MM.1S (cell line): ENCODE measurements at regions not wholly inside any gene's neighbourhood (a gene's known extent, or its start where the extent isn't known, plus 50 kb on each side); places are given as distances from the start of the nearest gene placed in this dataset.

Experiments
- EZH2 ChIP-seq: fragments of 300-600 bp; sonication (generic); optimal IDR thresholded peaks from 2 replicates; pipeline ENCODE3; 2017; ENCODE audit warnings: low read depth, mild to moderate bottlenecking, antibody characterized with exemption, low read length, mixed read lengths
- EZH2phosphoT487 ChIP-seq: fragments of 300-600 bp; sonication (generic); IDR thresholded peaks from 2 replicates; pipeline ENCODE4 v1.6.1; 2018; ENCODE audit warnings: antibody characterized with exemption, low read length
- TF ChIP-seq, protein P1 (sequence below): fragments of 300-600 bp; sonication (generic); IDR thresholded peaks from 2 replicates; pipeline ENCODE4 v1.5.1; 2016; ENCODE audit warnings: antibody characterized with exemption, low read length, mixed read lengths

DNA sequence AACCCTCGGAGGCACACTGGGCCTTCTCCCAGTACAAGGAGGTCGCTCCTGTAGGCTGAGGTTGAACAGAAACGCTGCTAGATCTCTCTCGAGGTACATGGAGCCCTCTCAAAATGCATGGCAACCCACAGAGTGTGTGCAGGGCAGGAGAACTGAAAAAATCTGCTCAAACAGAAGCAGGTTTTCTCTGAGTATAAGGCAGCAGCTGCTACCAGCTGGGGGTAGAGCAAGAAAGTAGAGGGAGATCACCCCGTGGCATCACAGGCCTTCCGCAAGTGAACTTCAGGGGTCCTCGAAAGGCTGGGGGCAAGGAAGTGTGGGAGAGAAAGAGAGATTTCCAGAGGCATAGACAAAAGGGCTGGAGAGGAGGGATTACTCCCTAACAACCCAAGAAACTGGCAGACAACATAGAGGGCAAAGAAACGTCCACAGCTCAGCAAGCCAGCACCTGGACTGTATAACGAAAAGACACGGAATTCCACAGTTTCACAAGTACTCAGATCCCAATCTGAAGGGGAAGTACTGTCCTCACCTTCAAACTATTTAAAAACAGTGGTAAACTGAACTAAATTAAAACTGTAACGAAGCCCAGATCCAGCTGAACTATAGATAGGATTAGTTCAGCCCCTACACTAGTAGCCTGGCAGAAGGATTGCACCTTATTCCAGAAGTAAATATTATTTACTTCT, 299.2 kb downstream of the IPMK start:
- TF ChIP-seq, protein P1, sequence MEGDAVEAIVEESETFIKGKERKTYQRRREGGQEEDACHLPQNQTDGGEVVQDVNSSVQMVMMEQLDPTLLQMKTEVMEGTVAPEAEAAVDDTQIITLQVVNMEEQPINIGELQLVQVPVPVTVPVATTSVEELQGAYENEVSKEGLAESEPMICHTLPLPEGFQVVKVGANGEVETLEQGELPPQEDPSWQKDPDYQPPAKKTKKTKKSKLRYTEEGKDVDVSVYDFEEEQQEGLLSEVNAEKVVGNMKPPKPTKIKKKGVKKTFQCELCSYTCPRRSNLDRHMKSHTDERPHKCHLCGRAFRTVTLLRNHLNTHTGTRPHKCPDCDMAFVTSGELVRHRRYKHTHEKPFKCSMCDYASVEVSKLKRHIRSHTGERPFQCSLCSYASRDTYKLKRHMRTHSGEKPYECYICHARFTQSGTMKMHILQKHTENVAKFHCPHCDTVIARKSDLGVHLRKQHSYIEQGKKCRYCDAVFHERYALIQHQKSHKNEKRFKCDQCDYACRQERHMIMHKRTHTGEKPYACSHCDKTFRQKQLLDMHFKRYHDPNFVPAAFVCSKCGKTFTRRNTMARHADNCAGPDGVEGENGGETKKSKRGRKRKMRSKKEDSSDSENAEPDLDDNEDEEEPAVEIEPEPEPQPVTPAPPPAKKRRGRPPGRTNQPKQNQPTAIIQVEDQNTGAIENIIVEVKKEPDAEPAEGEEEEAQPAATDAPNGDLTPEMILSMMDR = no peak
- TF ChIP-seq EZH2 (no peak), EZH2phosphoT487 (no peak)
